SK-MEL-5 (cell line): ENCODE measurements at regions not wholly inside any gene's neighbourhood (a gene's known extent, or its start where the extent isn't known, plus 50 kb on each side); places are given as distances from the start of the nearest gene placed in this dataset.
A peak's percentile ranks its signal among the peaks of the same experiment; 100 is the strongest.

Experiments
- DNase-seq: peaks from one replicate; pipeline ENCODE4 v3.0.0-alpha.2; 2016; ENCODE audit warnings: low read depth, low spot score
- in situ Hi-C: cut with HindIII; loops from 2 replicates; pipeline ENCODE4 v1.10.0; 2016; ENCODE audit warnings: low sequenced_read_pairs, high pct_unique_total_duplicates, low pct_unique_long_range_greater_than_20kb

DNA sequence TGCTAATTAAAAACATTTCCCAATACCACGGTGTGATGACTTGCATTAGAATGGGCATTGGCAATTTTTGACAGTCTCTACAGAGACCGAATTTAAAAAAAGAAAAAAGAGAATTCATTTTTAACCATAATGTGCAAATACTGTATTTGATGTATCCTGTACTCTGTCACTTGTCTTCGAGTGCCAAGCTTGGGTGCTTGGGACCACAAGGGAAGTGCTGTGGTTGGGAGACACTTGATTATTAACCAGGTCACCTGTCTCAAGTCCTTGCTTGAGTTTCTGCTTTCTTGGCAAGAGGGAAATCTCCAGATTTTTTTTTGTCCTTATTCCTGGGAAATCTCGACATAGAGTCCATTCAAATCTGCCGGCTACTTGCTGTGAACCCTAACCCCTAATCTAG is 209.0 kb downstream of the MC4R start:
- in situ Hi-C loops: no loop called here

DNA sequence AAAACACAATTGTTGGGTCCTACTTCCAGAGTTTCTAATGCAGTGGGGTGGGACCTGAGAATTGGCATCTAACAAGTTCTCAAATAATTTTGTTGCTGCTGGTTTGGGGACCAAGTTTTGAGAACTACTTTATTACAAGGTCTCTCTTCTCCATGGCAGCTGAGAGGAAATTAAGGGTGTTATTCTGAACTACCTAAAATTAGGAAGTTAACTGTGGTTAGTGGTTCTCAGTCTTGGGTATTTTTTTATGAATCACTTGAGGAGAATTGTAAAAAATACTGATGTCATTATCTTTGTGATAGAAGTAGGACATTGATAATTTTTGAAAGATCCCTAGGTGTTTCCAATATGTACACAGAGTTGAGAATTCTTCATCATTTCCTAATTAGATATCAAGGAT is 210.2 kb downstream of the MC4R start:
- no peak for DNase-seq
- in situ Hi-C loops: no loop called here

More for the DNA sequence above, 209.0 kb downstream of the MC4R start:
- DNase-seq: no peak

DNA sequence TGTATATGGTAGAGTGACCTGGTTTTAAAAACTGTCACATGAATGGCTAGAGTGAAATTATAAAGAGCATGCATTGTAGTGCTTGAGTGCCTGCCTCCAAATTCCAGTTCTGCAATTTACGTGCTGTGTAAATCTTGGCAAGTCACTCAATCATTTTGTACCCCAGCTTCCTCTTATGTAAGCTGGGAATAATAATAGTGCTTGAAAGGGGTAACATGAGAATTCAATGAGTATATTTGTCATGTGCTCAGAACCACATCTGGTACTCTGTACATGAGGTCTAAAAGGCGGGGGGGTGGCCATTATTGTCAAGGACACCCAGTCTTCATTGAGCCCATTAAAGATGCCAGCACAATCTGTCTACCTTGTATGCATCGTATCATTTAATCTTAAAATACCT is 214.8 kb downstream of the MC4R start:
- in situ Hi-C loops: no loop called here
- no peak for DNase-seq

DNA sequence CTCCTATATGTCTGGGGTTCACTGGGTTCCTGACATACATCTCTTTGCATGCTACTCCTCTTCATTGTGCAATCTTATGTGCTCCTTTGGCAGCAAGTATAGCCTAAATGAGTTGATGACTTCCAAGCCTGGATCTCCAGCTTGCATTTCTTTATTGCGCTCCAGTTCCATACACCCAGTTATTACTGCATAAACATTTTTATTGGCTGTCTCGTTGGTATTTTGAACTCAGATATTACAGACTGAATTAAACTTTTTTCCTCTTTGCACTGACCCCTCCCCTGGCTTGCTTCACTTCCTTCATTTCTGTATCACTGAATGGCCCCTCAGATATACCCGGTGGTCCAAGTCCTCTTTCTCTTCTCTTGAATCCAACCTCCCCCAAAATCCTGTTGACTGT is 219.2 kb downstream of the MC4R start:
- in situ Hi-C loops: no loop called here
- no peak for DNase-seq

DNA sequence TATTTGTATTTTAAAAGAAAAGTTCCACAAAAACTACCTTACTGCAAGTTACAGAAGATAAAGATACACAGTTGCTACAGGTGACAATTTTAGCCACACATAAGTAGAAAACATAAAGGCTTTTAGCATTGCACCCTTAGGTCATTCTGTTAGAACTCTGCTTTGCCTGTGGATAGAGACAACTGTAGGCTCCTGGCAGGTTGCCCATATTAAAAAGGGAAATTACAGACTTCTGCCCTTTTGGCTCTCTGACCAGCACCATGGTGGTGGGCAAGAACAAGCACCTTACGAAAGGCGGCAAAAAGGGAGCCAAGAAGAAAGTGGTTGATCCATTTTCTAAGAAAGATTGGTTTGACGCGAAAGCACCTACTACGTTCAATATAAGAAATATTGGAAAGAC is 223.3 kb downstream of the MC4R start:
- DNase-seq: no peak
- in situ Hi-C loops: no loop called here

DNA sequence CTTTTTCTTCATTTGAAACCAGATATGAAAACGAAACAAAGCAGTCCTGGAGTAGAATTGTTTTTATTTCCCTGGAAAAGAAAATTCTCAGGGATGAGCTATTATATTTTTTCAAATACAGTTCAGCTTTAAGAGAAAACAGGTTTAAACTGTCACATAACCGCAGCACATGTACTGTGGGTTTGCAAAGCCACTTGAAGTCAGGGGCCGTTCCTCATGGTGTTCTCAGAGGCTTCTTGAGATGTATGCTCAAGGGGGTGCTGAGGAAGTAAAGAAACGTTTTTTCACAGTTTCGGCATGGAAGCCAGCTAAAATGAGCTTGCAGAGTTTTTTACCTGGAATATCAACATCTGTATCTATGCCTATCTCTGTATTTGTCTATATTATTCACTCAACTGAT is 225.3 kb downstream of the MC4R start:
- DNase-seq: no peak
- in situ Hi-C loops: no loop called here

DNA sequence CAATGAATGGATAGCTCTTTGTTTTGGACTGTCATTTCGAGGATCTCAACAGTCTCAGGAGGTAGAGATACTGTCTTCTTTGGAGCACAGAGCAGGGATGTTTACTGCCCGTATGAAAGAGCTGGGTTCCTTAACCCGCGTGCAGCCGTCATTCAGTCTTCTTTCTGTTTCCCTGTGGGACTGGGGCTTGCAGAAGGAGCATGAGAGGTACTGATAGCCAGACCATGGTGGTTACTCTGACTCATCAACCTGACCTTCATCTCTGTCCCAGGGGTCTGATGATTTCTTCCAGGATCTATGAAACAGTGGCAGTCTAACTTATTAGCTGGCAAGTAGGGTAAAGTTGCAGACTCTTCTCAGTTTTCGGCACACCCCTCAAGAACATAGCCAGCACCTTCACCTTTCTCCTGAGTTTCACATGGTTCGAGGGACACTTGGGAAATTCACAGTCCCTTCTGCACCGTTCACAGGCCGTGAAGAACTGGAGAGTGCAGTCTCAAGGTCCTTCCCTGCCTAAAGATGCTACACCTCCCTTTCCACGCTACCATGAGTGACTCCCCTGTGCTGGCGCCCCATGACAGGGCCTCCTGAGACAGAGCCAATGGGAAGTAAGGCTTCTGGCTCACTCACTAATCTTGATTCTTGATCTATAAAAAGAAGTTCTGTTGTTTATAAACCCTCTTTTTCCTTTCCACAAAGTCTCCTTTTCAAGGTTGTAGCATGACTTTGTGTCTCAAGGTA is 226.2 kb downstream of the MC4R start:
- DNase-seq: peak; percentile 29
- in situ Hi-C loops: no loop called here

DNA sequence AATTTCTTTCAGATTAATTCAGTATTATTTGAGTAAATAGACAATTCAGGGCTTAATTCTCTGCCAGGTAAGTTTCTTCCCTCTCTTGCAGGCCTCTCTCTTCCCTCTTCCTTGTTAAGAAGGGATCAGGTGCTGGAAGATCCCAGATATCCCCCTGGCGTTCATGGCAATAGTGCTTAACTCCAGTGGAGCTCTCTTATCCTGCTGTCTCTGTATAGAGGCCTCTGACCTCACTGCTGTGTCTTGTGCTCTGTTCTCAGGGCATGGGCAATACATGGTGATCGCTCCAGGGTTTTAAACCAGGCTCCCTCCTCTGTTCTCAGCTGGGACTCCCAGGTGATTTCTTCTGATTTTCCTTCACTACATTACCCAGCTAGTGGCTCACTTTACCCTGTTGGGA is 226.8 kb downstream of the MC4R start:
- peak; percentile 26 for DNase-seq
- in situ Hi-C loops: no loop called here

DNA sequence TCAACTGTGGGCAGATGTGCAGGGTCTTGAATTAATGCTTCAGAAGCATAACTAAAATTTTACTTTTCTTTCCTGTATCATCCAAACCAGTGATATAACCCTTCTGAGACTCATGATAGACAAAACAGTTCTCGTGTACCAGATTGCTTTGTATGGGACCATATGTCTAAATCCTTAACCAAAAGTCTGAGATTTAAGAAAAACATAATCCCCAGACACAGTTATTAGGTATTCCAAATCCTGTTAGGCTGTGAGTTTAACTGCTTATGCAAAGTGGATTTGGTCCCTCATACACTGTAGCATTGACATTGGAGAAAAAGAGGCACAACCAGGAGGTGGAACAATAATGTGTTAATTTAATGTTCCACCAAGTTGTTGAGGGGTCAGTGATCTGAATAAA is 235.0 kb downstream of the PMAIP1 start:
- in situ Hi-C loops: no loop called here
- no peak for DNase-seq

DNA sequence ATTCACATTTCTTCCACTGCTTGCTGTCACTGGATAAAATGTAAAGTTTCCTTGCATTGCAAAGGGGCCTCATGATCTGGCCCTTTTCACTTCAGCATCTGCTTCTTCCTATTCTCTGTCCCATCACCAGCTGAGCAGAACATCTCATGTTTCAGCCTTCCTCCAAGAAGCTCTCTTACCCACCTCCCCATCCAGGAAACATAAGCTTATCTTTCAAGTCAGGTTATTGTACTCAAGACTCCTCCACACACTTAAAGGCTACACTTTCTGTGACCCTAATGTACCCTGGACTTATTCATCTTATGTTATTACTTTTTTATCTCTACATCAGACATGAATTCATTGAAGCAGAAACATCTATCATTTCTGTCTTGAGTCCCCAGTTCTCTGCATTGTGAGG is 230.5 kb downstream of the PMAIP1 start:
- in situ Hi-C loops: no loop called here
- no peak for DNase-seq

DNA sequence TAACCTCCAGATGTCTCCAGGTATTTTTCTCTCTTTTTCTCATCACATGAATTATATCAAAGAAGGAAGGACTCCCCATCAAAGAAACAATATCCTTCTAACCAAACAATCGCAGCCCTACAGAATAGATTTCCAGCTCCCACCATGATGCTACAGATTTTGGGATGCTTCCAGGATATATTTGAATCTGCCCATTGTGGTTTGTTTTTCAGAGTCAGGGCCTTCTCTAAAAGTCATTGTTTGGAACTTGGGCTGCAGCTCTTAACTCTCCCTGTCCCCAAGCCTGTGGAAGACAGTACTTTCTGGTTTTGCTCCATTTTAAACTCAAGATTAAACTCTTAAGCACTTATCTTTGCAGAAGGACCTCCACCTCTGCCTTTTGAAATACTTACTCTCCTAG is 223.2 kb downstream of the PMAIP1 start:
- in situ Hi-C loops: no loop called here
- no peak for DNase-seq

DNA sequence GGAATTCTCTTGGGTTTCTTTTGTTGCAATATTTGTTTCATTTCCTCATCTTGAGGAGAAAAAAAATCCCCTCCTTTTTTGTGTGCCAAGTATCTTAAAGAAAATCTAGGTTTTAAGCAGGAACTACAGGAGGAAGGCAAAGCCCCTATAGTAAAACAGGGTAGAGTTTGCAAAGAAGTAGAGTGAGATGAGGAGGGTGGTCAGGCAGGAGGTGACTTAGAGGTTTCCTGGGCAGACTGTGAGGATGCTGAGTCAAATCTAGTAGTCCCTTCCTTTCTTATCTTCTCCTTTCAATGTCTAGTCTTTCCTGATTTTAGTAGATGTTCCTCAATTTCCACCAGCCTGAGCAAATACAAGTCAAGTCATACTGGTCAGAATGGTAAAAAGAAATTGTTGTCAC is 222.5 kb downstream of the PMAIP1 start:
- in situ Hi-C loops: no loop called here
- no peak for DNase-seq

DNA sequence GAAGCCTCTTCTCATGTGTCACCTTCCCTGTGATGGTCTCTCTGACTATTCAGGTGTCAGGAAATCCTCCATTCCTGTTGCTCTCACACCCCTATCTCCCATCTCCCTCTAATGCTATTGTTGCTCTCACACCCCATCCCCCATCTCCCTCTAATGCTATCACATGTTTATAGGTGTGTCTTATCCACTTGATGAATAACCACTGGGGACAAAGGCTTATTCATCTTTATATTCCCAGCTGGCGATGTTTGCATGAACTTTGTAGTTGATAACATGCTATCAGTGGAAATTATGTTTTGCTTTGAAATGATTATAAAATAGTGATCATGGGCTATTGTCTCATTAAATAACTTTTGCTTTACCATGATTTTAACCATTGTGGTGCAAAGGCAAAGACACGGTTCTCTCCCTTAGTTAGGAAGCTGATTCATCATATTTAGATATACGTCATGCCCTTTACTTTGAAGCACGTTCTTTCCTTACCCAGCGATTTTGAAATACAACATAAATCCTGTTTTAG is 220.5 kb downstream of the PMAIP1 start:
- in situ Hi-C loops: no loop called here

DNA sequence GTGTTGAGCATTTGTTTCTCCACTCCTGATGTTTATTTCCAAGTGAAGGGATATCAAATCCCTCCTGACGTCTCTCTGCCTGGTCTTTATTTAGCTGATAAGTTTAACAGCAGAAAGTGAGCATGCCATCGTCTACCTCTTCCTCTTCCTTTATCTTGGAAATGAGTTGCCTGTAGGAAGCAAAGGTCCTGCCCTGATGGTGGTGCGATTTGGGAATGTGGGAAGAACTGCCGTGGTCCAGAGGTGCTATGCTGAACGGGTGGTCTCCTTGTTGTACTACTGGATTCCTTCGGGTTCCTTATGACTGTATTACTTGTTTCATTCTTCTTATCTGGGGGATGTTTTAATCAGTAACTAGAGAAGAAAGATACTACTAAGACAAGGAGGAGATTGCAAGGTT is 217.5 kb downstream of the PMAIP1 start:
- DNase-seq: no peak
- in situ Hi-C loops: no loop called here

More for the DNA sequence above, 220.5 kb downstream of the PMAIP1 start:
- no peak for DNase-seq

DNA sequence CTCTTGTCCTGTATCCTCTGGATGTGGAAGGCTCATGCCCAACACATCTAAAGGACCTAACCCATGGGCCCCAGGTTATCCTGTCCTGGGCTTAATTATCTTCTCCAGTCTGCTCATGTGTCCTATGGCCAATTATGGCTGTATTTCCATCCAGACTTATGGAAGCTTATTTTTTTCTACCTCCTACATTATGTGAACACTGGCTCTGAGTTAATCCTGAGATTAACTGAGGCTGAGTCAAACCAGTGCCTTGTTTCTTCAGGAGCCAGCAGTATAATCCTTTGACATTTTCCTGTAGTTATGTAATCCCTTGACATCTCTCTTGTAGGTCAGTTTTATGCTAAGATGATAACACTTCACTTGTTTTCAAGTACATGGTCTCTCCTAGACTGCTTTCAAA is 213.6 kb downstream of the PMAIP1 start:
- no peak for DNase-seq
- in situ Hi-C loops: no loop called here

DNA sequence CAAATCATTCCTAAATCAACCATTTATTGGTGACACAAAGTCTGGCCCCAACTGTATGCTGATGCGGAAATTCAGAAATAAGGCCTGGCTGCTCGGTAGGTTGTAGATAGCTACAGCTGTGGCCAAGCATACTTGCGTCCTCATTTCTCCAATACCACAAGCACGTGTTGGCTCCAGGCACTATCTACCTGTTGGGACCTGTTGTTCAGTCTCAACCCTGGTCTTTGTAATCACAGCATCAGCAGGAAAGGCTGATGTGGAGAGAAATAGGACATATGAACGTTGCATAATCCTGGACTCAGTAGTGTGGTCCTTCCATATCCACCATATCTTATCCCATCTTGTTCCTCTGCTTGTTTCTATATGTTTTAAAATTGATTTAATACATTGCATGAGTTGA is 212.6 kb downstream of the PMAIP1 start:
- no peak for DNase-seq
- in situ Hi-C loops: no loop called here

DNA sequence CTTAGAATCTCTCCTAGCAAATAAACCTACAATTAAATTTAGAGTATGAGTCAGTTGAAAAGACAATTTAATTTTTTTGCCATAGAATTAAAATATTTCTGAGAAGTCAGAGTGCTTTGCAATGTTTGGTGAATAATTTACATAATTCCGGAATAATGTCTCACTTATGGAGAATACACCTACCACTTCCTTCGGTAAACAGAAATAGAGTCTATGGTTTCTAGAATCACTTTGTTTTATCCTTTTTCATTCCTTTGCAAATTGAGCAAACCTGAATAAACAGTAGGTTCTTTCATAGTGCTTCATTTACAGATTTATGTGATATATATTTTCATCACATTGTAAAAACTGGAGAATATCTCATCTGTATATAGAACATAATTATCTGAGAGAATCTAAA is 211.7 kb downstream of the PMAIP1 start:
- DNase-seq: no peak
- in situ Hi-C loops: no loop called here

DNA sequence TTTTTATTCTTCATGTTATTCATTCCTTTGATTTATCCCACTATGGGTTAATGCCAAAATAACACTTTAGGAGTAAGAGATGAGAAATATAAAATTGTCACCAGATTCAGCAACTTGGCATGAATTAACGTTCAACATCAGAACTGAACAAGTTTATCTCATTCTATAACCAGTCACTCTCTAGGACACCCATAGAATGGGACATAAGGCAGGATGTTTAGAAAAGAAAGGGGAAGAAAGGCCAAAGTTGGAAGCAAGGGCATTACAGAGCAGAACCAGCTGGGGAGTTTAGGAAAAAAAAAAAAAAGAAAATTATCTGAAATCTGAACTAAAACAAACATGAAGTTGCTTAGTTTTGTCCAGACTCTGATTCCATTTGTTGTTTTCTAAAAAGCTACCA is 211.0 kb downstream of the PMAIP1 start:
- in situ Hi-C loops: no loop called here
- no peak for DNase-seq

DNA sequence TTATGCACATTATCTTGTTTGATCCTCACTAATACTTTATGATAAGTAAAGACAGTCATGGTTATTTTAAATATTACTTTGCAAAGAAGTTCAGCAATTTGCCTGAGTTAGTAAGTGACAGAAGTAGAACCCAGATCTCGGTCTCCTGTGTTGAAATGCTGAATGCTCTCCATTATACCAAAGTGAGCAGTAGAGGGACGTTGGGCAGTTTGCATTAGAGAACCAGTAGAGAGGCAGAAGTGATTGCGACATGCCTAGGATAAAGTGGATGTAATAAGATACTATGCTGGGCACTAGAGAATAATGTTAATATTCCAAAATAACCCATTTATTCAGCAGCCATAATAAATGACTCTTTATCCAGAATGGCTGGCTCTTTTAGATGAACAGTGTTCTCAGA is 201.0 kb downstream of the PMAIP1 start:
- no peak for DNase-seq
- in situ Hi-C loops: no loop called here

DNA sequence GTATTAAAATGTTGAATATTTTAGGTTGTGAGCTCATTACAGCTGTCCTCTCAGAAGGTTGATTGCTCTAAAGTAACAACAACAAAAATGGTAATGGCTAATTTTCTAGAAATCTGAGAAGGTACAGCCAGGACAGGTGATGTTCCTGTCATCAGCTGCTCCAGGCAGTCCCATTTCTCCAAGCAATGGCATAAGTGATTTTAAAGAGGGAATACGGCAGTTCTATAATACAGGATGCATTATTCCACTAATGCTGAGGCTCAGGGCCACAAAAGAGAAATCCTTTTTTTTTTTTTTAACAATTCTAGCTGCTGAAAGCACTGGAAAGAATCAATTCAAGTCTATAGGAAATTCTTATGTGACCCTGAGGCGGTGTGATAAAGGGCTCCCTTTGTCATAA is 199.9 kb downstream of the PMAIP1 start:
- in situ Hi-C loops: no loop called here
- no peak for DNase-seq
